ENCODE measurements at regions not wholly inside any gene's neighbourhood (a gene's known extent, or its start where the extent isn't known, plus 50 kb on each side); places are given as distances from the start of the nearest gene placed in this dataset.

- Histone ChIP-seq H3K27ac (ENCODE audit: insufficient read depth, low read length) (no peak overlapping the region), H3K79me2 (ENCODE audit: control insufficient read depth, insufficient read depth, low read length) (no peaks in the 10 kb centered on the region), H3K27me3 (ENCODE audit: control insufficient read depth, insufficient read depth, low read length) (no peaks in the 10 kb centered on the region), H3K9me3 (ENCODE audit: control insufficient read depth, insufficient read depth, low read depth, low read length) (no peaks in the 10 kb centered on the region), H3K4me1 (ENCODE audit: control insufficient read depth, extremely low read depth, insufficient read depth, low read length) (no peaks in the 10 kb centered on the region), H3K4me2 (ENCODE audit: extremely low read depth, insufficient read depth, low read length) (no peak overlapping the region), H3K36me3 (ENCODE audit: control insufficient read depth, insufficient read depth, low read length) (no peaks in the 10 kb centered on the region), H2AFZ (ENCODE audit: low read length) (no peak overlapping the region), H3K4me3 (replicated peaks in 1 of 4; ENCODE audit: control extremely low read depth in 1 of 4, insufficient read depth in 1 of 4, low read depth in 3 of 4, low read length in 4 of 4) (no peak overlapping the region), H3K9ac (ENCODE audit: insufficient read depth, low read length) (no peak overlapping the region), H4K20me1 (ENCODE audit: control insufficient read depth, extremely low read depth, insufficient read depth, low read length) (no peaks in the 10 kb centered on the region)
- DNase-seq (ENCODE audit: low read depth in 2 of 2): no peak
- TF ChIP-seq CTCF (conservative IDR thresholded peaks at IDR 0.05 in 1 of 2, IDR thresholded peaks at IDR 0.05 in 1 of 2; ENCODE audit: low read depth in 1 of 2, low read length in 2 of 2): no peak
- TF ChIP-seq EZH2 (IDR thresholded peaks at IDR 0.05; ENCODE audit: low read length, missing control alignments): no peak
Observed at GRCh38 chr4:28388471-28388870, 1527.8 kb downstream of the STIM2 start.

- H3K9me3 ChIP-seq (ENCODE audit: control insufficient read depth, insufficient read depth, low read depth, low read length): no peaks in the 10 kb centered on the region
- H3K79me2 ChIP-seq (ENCODE audit: control insufficient read depth, insufficient read depth, low read length): no peaks in the 10 kb centered on the region
- H3K9ac ChIP-seq (ENCODE audit: insufficient read depth, low read length): no peak overlapping the region
- no peak overlapping the region for H3K4me2 ChIP-seq (ENCODE audit: extremely low read depth, insufficient read depth, low read length)
- H3K4me1 ChIP-seq (ENCODE audit: control insufficient read depth, extremely low read depth, insufficient read depth, low read length): no peaks in the 10 kb centered on the region
- H4K20me1 ChIP-seq (ENCODE audit: control insufficient read depth, extremely low read depth, insufficient read depth, low read length): no peaks in the 10 kb centered on the region
- no peaks in the 10 kb centered on the region for H3K27me3 ChIP-seq (ENCODE audit: control insufficient read depth, insufficient read depth, low read length)
- DNase-seq (ENCODE audit: low read depth in 2 of 2): peak in 1 of 2 donors; percentile 10
- H3K36me3 ChIP-seq (ENCODE audit: control insufficient read depth, insufficient read depth, low read length): no peaks in the 10 kb centered on the region
- H3K4me3 ChIP-seq (replicated peaks in 1 of 4; ENCODE audit: control extremely low read depth in 1 of 4, insufficient read depth in 1 of 4, low read depth in 3 of 4, low read length in 4 of 4): no peak overlapping the region
- no peak overlapping the region for H2AFZ ChIP-seq (ENCODE audit: low read length)
- TF ChIP-seq CTCF (conservative IDR thresholded peaks at IDR 0.05 in 1 of 2, IDR thresholded peaks at IDR 0.05 in 1 of 2; ENCODE audit: low read depth in 1 of 2, low read length in 2 of 2) (no peak), EZH2 (IDR thresholded peaks at IDR 0.05; ENCODE audit: low read length, missing control alignments) (no peak)
- no peak overlapping the region for H3K27ac ChIP-seq (ENCODE audit: insufficient read depth, low read length)
Observed at GRCh38 chr4:28391877-28392276, 1531.2 kb downstream of the STIM2 start.

- Histone ChIP-seq H2AFZ (ENCODE audit: low read length) (no peak overlapping the region), H3K4me2 (ENCODE audit: extremely low read depth, insufficient read depth, low read length) (no peak overlapping the region), H3K79me2 (ENCODE audit: control insufficient read depth, insufficient read depth, low read length) (no peaks in the 10 kb centered on the region), H4K20me1 (ENCODE audit: control insufficient read depth, extremely low read depth, insufficient read depth, low read length) (no peaks in the 10 kb centered on the region), H3K36me3 (ENCODE audit: control insufficient read depth, insufficient read depth, low read length) (no peaks in the 10 kb centered on the region), H3K4me3 (replicated peaks in 1 of 4; ENCODE audit: control extremely low read depth in 1 of 4, insufficient read depth in 1 of 4, low read depth in 3 of 4, low read length in 4 of 4) (no peak overlapping the region), H3K27me3 (ENCODE audit: control insufficient read depth, insufficient read depth, low read length) (no peaks in the 10 kb centered on the region), H3K4me1 (ENCODE audit: control insufficient read depth, extremely low read depth, insufficient read depth, low read length) (no peaks in the 10 kb centered on the region), H3K27ac (ENCODE audit: insufficient read depth, low read length) (no peak overlapping the region), H3K9ac (ENCODE audit: insufficient read depth, low read length) (no peak overlapping the region), H3K9me3 (ENCODE audit: control insufficient read depth, insufficient read depth, low read depth, low read length) (no peaks in the 10 kb centered on the region)
- no peak for DNase-seq (ENCODE audit: low read depth in 2 of 2)
- TF ChIP-seq CTCF (conservative IDR thresholded peaks at IDR 0.05 in 1 of 2, IDR thresholded peaks at IDR 0.05 in 1 of 2; ENCODE audit: low read depth in 1 of 2, low read length in 2 of 2): no peak
- no peak for TF ChIP-seq EZH2 (IDR thresholded peaks at IDR 0.05; ENCODE audit: low read length, missing control alignments)
Observed at GRCh38 chr4:28402751-28403150, 1542.1 kb downstream of the STIM2 start.

Measured in fibroblast of lung (primary cell).